Osteocyte (in vitro differentiated cells): ENCODE measurements at regions not wholly inside any gene's neighbourhood (a gene's known extent, or its start where the extent isn't known, plus 50 kb on each side); places are given as distances from the start of the nearest gene placed in this dataset.

Experiments
- DNase-seq: peaks from one replicate; pipeline ENCODE4 v3.0.0; 2021; ENCODE audit warnings: mixed read lengths; ENCODE audit not compliant: unreplicated experiment; ENCODE audit errors: extremely low spot score
- H3K27ac Mint-ChIP-seq: one replicate; pipeline ENCODE4 v1.8.0; 2021; ENCODE audit warnings: mild to moderate bottlenecking, mixed read lengths; ENCODE audit not compliant: unreplicated experiment
- H3K27me3 Mint-ChIP-seq: one replicate; pipeline ENCODE4 v1.8.0; 2021; ENCODE audit warnings: mixed read lengths; ENCODE audit not compliant: unreplicated experiment
- H3K36me3 Mint-ChIP-seq: one replicate; pipeline ENCODE4 v1.8.0; 2021; ENCODE audit warnings: mixed read lengths; ENCODE audit not compliant: unreplicated experiment
- H3K4me1 Mint-ChIP-seq: one replicate; pipeline ENCODE4 v1.8.0; 2021; ENCODE audit warnings: mixed read lengths; ENCODE audit not compliant: unreplicated experiment
- H3K4me3 Mint-ChIP-seq: one replicate; pipeline ENCODE4 v1.8.0; 2021; ENCODE audit warnings: mild to moderate bottlenecking, moderate library complexity, mixed read lengths; ENCODE audit not compliant: unreplicated experiment
- H3K9me3 Mint-ChIP-seq: one replicate; pipeline ENCODE4 v1.8.0; 2021; ENCODE audit warnings: mixed read lengths; ENCODE audit not compliant: unreplicated experiment
- TF ChIP-seq, protein P1 (sequence below): fragments of 200-600 bp; sonication (generic); IDR thresholded peaks from 2 replicates; pipeline ENCODE4 v1.5.0; 2021; ENCODE audit warnings: antibody characterized with exemption, mild to moderate bottlenecking, moderate library complexity

DNA sequence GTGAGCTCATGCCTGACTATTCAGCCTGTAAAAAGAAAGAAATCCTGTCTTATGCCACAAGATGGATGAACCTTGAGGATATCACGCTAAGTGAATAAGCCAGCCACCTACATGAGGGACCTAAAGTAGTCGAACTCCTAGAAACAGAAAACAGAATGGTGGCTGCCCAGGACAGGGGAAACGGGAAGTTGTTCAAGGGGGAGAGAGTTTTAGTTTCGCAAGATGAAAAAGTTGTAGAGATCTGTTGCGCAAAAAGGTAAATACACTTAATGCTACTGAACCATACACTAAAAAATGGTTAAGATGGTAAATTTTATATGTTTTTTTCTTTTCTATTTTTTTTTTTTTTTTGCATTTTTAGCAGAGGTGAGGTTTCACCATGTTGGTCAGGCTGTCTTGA, 74.1 kb upstream of the RALY start:
- H3K36me3 Mint-ChIP-seq: no peaks in the 10 kb centered on the region
- TF ChIP-seq, protein P1, sequence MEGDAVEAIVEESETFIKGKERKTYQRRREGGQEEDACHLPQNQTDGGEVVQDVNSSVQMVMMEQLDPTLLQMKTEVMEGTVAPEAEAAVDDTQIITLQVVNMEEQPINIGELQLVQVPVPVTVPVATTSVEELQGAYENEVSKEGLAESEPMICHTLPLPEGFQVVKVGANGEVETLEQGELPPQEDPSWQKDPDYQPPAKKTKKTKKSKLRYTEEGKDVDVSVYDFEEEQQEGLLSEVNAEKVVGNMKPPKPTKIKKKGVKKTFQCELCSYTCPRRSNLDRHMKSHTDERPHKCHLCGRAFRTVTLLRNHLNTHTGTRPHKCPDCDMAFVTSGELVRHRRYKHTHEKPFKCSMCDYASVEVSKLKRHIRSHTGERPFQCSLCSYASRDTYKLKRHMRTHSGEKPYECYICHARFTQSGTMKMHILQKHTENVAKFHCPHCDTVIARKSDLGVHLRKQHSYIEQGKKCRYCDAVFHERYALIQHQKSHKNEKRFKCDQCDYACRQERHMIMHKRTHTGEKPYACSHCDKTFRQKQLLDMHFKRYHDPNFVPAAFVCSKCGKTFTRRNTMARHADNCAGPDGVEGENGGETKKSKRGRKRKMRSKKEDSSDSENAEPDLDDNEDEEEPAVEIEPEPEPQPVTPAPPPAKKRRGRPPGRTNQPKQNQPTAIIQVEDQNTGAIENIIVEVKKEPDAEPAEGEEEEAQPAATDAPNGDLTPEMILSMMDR: no peak
- H3K9me3 Mint-ChIP-seq: no peaks in the 10 kb centered on the region
- no peak overlapping the region for H3K27ac Mint-ChIP-seq
- H3K27me3 Mint-ChIP-seq: peaks cover 13% of the 10 kb centered on the region
- H3K4me1 Mint-ChIP-seq: no peaks in the 10 kb centered on the region
- no peak for DNase-seq
- H3K4me3 Mint-ChIP-seq: no peak overlapping the region

DNA sequence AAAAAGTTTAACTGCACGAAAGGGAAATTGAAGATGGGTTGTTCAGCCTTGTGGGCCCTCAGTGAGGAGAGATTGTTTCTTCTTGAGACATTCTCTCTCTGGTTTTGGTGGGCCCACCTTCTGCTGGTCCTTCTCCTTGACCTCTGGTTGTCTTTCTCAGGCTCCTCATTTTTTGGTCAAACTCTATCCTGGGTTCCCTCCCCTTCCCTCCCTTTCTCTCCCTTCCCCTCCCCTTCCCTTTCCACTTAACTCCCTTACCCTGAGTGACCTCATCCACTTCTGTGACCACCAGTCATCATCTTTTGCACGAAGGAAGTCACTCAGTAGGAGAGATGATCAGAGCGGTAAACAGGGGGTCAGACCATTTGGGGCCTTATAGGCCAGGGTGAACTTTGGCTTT, 71.5 kb upstream of the RALY start:
- Mint-ChIP-seq H3K27ac (no peak overlapping the region), H3K4me1 (peaks cover 11% of the 10 kb centered on the region)
- no peak for DNase-seq

DNA sequence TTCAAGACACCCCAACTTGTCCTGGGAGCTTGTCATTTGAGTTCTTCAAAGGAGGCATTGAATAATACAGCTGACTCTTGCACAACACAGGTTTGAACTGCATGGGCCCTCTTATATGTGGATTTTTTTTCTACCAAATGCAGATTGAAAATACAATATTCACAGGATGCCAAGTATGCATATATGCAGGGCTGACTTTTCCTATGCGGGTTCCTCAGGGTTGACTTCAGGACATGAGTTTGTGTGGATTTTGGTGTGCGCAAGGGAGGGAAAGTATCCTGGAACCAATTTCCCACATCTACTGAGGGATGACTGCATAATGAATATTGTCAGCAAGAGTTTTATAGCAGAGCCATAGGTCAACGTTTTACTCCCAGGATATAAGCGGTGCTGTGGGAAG, 70.0 kb upstream of the RALY start:
- H3K36me3 Mint-ChIP-seq: no peaks in the 10 kb centered on the region
- H3K27ac Mint-ChIP-seq: no peak overlapping the region
- no peak for DNase-seq
- H3K4me3 Mint-ChIP-seq: no peak overlapping the region
- peaks cover 13% of the 10 kb centered on the region for H3K27me3 Mint-ChIP-seq
- H3K9me3 Mint-ChIP-seq: no peaks in the 10 kb centered on the region
- peaks cover 11% of the 10 kb centered on the region for H3K4me1 Mint-ChIP-seq
- TF ChIP-seq, protein P1: no peak

More for the DNA sequence above, 71.5 kb upstream of the RALY start:
- Mint-ChIP-seq H3K9me3 (no peaks in the 10 kb centered on the region), H3K27me3 (peaks cover 13% of the 10 kb centered on the region), H3K36me3 (no peaks in the 10 kb centered on the region), H3K4me3 (no peak overlapping the region)
- TF ChIP-seq, protein P1: no peak

DNA sequence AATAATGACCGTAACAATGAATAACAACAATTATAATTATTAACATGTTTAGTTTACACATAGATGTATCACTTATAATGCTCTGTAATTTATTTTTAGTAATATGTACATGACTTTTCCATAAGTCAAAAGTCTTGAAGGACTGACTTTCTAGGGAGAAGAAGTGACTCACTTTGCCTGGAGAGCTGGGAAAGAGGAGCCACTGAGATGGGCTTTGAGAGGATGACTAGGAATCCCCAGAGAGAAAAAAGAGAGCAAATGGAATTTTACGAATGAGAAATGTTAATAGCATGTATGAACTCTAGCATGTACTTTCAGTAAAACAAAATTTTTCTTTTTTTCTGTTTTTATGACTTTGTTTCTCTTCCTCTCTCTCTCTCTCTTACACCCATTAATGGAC, 67.8 kb upstream of the RALY start:
- H3K27me3 Mint-ChIP-seq: peaks cover 11% of the 10 kb centered on the region
- H3K4me3 Mint-ChIP-seq: no peak overlapping the region
- no peaks in the 10 kb centered on the region for H3K36me3 Mint-ChIP-seq
- no peaks in the 10 kb centered on the region for H3K9me3 Mint-ChIP-seq
- DNase-seq: no peak
- TF ChIP-seq, protein P1: no peak
- H3K4me1 Mint-ChIP-seq: peaks cover 11% of the 10 kb centered on the region
- H3K27ac Mint-ChIP-seq: no peak overlapping the region

DNA sequence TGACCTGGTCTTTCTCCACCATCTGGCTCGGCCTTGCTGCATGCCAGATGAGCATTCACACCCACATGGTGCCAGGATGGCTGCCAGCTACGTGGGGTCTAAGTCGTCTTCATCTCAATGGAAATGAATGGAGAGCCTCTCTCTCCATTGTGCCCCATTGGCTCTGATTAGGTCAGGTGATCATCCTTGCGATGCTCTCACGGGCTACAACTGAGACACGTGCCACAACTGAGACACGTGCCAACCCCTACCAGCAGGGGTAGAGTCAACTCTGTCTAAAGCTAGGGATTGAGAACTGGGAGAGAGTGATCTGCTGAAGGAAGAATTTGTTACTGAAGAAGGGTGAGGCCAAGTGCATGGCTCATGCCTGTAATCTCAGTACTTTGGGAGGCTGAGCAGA, 67.3 kb upstream of the RALY start:
- TF ChIP-seq, protein P1: no peak
- H3K36me3 Mint-ChIP-seq: no peaks in the 10 kb centered on the region
- no peak overlapping the region for H3K4me3 Mint-ChIP-seq
- H3K27ac Mint-ChIP-seq: no peak overlapping the region
- DNase-seq: no peak
- H3K4me1 Mint-ChIP-seq: peaks cover 11% of the 10 kb centered on the region
- H3K9me3 Mint-ChIP-seq: no peaks in the 10 kb centered on the region
- peaks cover 12% of the 10 kb centered on the region for H3K27me3 Mint-ChIP-seq
